ENCODE measurements at regions not wholly inside any gene's neighbourhood (a gene's known extent, or its start where the extent isn't known, plus 50 kb on each side); places are given as distances from the start of the nearest gene placed in this dataset.

DNA sequence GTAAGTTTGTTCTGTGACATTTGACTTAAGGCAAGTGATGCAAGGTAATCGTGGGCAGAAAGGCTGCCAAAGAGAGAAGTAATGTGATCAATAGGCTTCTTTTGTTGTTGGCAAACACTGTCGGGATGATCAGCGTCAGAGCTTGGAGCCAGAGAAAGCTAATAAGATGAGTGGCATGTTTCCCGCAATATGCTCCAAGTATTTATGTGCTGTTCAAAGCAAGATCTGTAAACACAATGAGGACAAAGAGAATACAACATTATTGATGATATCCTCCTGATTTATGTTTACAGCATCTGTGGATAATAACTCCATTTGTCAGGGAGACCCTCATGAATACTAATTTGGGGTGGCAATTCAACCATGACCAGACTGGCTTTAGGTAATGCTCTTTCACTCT, 603.3 kb downstream of the TDRD15 start:
- DNase-seq (ENCODE audit: low spot score) = no peak
- H3K79me1 ChIP-seq (ENCODE audit: low read depth, low read length) = no peaks in the 10 kb centered on the region
- WGBS, 2 donors (ENCODE audit: extremely low coverage in 2 of 2, insufficient read length in 2 of 2, insufficient replicate concordance in 1 of 2) = no CpG with 5 or more reads among the region's 4 CpGs

DNA sequence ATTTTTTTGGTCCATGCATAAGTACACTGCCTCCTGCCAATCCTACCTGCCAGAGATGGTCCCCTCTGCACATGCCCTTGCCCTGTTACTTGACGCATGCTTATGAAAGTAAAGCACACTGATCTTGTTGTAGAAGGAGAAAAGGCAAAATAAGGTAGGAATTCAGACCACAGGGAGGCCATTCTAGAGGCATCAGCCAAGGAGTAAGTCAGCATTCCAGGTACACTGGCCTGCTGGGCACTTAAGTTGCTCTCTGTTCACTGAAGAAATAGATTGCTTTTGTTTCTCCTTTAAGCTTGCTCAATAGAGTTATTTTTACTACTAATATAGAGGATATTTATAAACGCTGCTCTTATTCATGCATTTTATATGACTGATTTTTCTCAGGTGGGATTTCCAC, 604.4 kb downstream of the TDRD15 start:
- no peak overlapping the region for H4K8ac ChIP-seq (ENCODE audit: low read depth, low read length)
- no peak overlapping the region for H2AK5ac ChIP-seq (ENCODE audit: low read depth, low read length)
- no peak overlapping the region for H2AFZ ChIP-seq (ENCODE audit: low read length)
- no peak overlapping the region for H3K27ac ChIP-seq (replicated peaks; ENCODE audit: low read length)
- WGBS, 2 donors (ENCODE audit: extremely low coverage in 2 of 2, insufficient read length in 2 of 2, insufficient replicate concordance in 1 of 2) = no CpG with 5 or more reads among the region's 2 CpGs
- H2BK5ac ChIP-seq (ENCODE audit: low read length) = no peak overlapping the region
- H3K4me3 ChIP-seq (ENCODE audit: low read length in 2 of 2) = no peak overlapping the region
- H3K79me1 ChIP-seq (ENCODE audit: low read depth, low read length) = no peaks in the 10 kb centered on the region
- H4K91ac ChIP-seq (ENCODE audit: low read depth, low read length, poor library complexity) = no peak overlapping the region
- H3K4me1 ChIP-seq (ENCODE audit: control insufficient read depth in 2 of 2, insufficient read depth in 1 of 2, low read depth in 1 of 2, low read length in 2 of 2) = peaks cover 0 to 1% of the 10 kb centered on the region in 2 donors
- H3K9ac ChIP-seq (ENCODE audit: low read depth, low read length, poor library complexity) = no peak overlapping the region
- H3K4ac ChIP-seq (ENCODE audit: low read length) = no peak overlapping the region
- peaks cover 0 to 2% (median 0%) of the 10 kb centered on the region in 3 experiments for H3K27me3 ChIP-seq (ENCODE audit: control insufficient read depth in 3 of 3, insufficient read depth in 3 of 3, low read depth in 1 of 3, low read length in 3 of 3)
- H2BK12ac ChIP-seq (ENCODE audit: low read length) = no peak overlapping the region
- no peaks in the 10 kb centered on the region for H3K9me3 ChIP-seq (replicated peaks in 1 of 2; ENCODE audit: control insufficient read depth in 2 of 2, insufficient read depth in 1 of 2, low read depth in 1 of 2, low read length in 2 of 2)
- no peak for DNase-seq (ENCODE audit: low spot score)
- H3K14ac ChIP-seq (ENCODE audit: low read length) = no peak overlapping the region
- no peak overlapping the region for H3K18ac ChIP-seq (ENCODE audit: low read length)
- H2BK15ac ChIP-seq (ENCODE audit: low read length) = no peak overlapping the region
- H2BK120ac ChIP-seq (ENCODE audit: low read depth, low read length) = no peak overlapping the region
- H3K36me3 ChIP-seq (replicated peaks in 1 of 2; ENCODE audit: control insufficient read depth in 2 of 2, insufficient read depth in 2 of 2, low read length in 2 of 2) = no peaks in the 10 kb centered on the region
- H3K4me2 ChIP-seq (ENCODE audit: insufficient read depth, low read length, poor library complexity, severe bottlenecking) = no peak overlapping the region
- H3K23ac ChIP-seq (ENCODE audit: low read depth, low read length, poor library complexity) = no peak overlapping the region

More for the DNA sequence above, 603.3 kb downstream of the TDRD15 start:
- Histone ChIP-seq H3K4ac (ENCODE audit: low read length) (no peak overlapping the region), H2BK15ac (ENCODE audit: low read length) (no peak overlapping the region), H3K27ac (replicated peaks; ENCODE audit: low read length) (no peak overlapping the region), H2BK5ac (ENCODE audit: low read length) (no peak overlapping the region), H3K23ac (ENCODE audit: low read depth, low read length, poor library complexity) (no peak overlapping the region), H3K9ac (ENCODE audit: low read depth, low read length, poor library complexity) (no peak overlapping the region), H3K4me1 (ENCODE audit: control insufficient read depth in 2 of 2, insufficient read depth in 1 of 2, low read depth in 1 of 2, low read length in 2 of 2) (peaks cover 0 to 1% of the 10 kb centered on the region in 2 donors), H3K27me3 (ENCODE audit: control insufficient read depth in 3 of 3, insufficient read depth in 3 of 3, low read depth in 1 of 3, low read length in 3 of 3) (peaks cover 0 to 2% (median 0%) of the 10 kb centered on the region in 3 experiments), H3K4me2 (ENCODE audit: insufficient read depth, low read length, poor library complexity, severe bottlenecking) (no peak overlapping the region), H2AK5ac (ENCODE audit: low read depth, low read length) (no peak overlapping the region), H2BK120ac (ENCODE audit: low read depth, low read length) (no peak overlapping the region), H3K36me3 (replicated peaks in 1 of 2; ENCODE audit: control insufficient read depth in 2 of 2, insufficient read depth in 2 of 2, low read length in 2 of 2) (no peaks in the 10 kb centered on the region), H3K9me3 (replicated peaks in 1 of 2; ENCODE audit: control insufficient read depth in 2 of 2, insufficient read depth in 1 of 2, low read depth in 1 of 2, low read length in 2 of 2) (no peaks in the 10 kb centered on the region), H2BK12ac (ENCODE audit: low read length) (no peak overlapping the region), H4K91ac (ENCODE audit: low read depth, low read length, poor library complexity) (no peak overlapping the region), H3K18ac (ENCODE audit: low read length) (no peak overlapping the region), H3K14ac (ENCODE audit: low read length) (no peak overlapping the region), H3K4me3 (ENCODE audit: low read length in 2 of 2) (no peak overlapping the region), H4K8ac (ENCODE audit: low read depth, low read length) (no peak overlapping the region), H2AFZ (ENCODE audit: low read length) (no peak overlapping the region)

DNA sequence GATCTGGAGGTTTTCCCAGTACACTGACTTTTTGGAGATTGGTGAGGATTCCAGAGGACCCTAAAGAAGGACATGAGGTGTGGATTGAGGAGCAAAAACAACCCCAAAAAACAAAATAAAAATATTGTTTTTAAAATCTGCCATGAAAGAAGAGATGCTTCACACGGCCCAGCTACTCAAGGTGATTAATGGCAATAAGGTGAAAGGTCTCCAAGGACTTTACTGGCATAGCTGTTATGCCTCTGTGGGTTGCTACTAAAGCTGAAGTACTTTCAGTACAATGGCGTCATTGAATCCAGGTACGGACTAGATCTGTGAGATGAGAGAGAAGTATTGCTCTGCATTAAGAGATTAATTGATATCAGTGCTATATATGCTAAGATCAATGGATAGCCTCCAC, 606.4 kb downstream of the TDRD15 start:
- no CpG with 5 or more reads among the region's 3 CpGs for WGBS, 2 donors (ENCODE audit: extremely low coverage in 2 of 2, insufficient read length in 2 of 2, insufficient replicate concordance in 1 of 2)
- no peak for DNase-seq (ENCODE audit: low spot score)
- Histone ChIP-seq H4K8ac (ENCODE audit: low read depth, low read length) (no peak overlapping the region), H3K4me3 (ENCODE audit: low read length in 2 of 2) (no peak overlapping the region), H3K9me3 (replicated peaks in 1 of 2; ENCODE audit: control insufficient read depth in 2 of 2, insufficient read depth in 1 of 2, low read depth in 1 of 2, low read length in 2 of 2) (no peaks in the 10 kb centered on the region), H2BK5ac (ENCODE audit: low read length) (no peak overlapping the region), H3K27me3 (ENCODE audit: control insufficient read depth in 3 of 3, insufficient read depth in 3 of 3, low read depth in 1 of 3, low read length in 3 of 3) (peaks cover 0 to 2% (median 0%) of the 10 kb centered on the region in 3 experiments), H2BK12ac (ENCODE audit: low read length) (no peak overlapping the region), H3K79me1 (ENCODE audit: low read depth, low read length) (no peaks in the 10 kb centered on the region), H3K4me1 (ENCODE audit: control insufficient read depth in 2 of 2, insufficient read depth in 1 of 2, low read depth in 1 of 2, low read length in 2 of 2) (peaks cover 0 to 1% of the 10 kb centered on the region in 2 donors), H2BK120ac (ENCODE audit: low read depth, low read length) (no peak overlapping the region), H3K14ac (ENCODE audit: low read length) (no peak overlapping the region), H3K4me2 (ENCODE audit: insufficient read depth, low read length, poor library complexity, severe bottlenecking) (no peak overlapping the region), H3K23ac (ENCODE audit: low read depth, low read length, poor library complexity) (no peak overlapping the region), H3K27ac (replicated peaks; ENCODE audit: low read length) (no peak overlapping the region), H4K91ac (ENCODE audit: low read depth, low read length, poor library complexity) (no peak overlapping the region), H3K9ac (ENCODE audit: low read depth, low read length, poor library complexity) (no peak overlapping the region), H2AFZ (ENCODE audit: low read length) (no peak overlapping the region), H3K36me3 (replicated peaks in 1 of 2; ENCODE audit: control insufficient read depth in 2 of 2, insufficient read depth in 2 of 2, low read length in 2 of 2) (no peaks in the 10 kb centered on the region), H2AK5ac (ENCODE audit: low read depth, low read length) (no peak overlapping the region), H3K18ac (ENCODE audit: low read length) (no peak overlapping the region), H3K4ac (ENCODE audit: low read length) (no peak overlapping the region), H2BK15ac (ENCODE audit: low read length) (no peak overlapping the region)

- Histone ChIP-seq H3K23ac (ENCODE audit: low read depth, low read length, poor library complexity) (no peak overlapping the region), H3K9ac (ENCODE audit: low read depth, low read length, poor library complexity) (no peak overlapping the region), H2AFZ (ENCODE audit: low read length) (no peak overlapping the region), H4K8ac (ENCODE audit: low read depth, low read length) (no peak overlapping the region), H3K9me3 (replicated peaks in 1 of 2; ENCODE audit: control insufficient read depth in 2 of 2, insufficient read depth in 1 of 2, low read depth in 1 of 2, low read length in 2 of 2) (no peaks in the 10 kb centered on the region), H3K18ac (ENCODE audit: low read length) (no peak overlapping the region), H3K4me3 (ENCODE audit: low read length in 2 of 2) (no peak overlapping the region), H3K4me1 (ENCODE audit: control insufficient read depth in 2 of 2, insufficient read depth in 1 of 2, low read depth in 1 of 2, low read length in 2 of 2) (no peaks in the 10 kb centered on the region), H3K27ac (replicated peaks; ENCODE audit: low read length) (no peak overlapping the region), H3K4ac (ENCODE audit: low read length) (no peak overlapping the region), H3K79me1 (ENCODE audit: low read depth, low read length) (no peaks in the 10 kb centered on the region), H2BK15ac (ENCODE audit: low read length) (no peak overlapping the region), H2BK5ac (ENCODE audit: low read length) (no peak overlapping the region), H3K27me3 (ENCODE audit: control insufficient read depth in 3 of 3, insufficient read depth in 3 of 3, low read depth in 1 of 3, low read length in 3 of 3) (no peaks in the 10 kb centered on the region), H2AK5ac (ENCODE audit: low read depth, low read length) (no peak overlapping the region), H4K91ac (ENCODE audit: low read depth, low read length, poor library complexity) (no peak overlapping the region), H2BK12ac (ENCODE audit: low read length) (no peak overlapping the region), H3K14ac (ENCODE audit: low read length) (no peak overlapping the region), H3K36me3 (replicated peaks in 1 of 2; ENCODE audit: control insufficient read depth in 2 of 2, insufficient read depth in 2 of 2, low read length in 2 of 2) (no peaks in the 10 kb centered on the region), H3K4me2 (ENCODE audit: insufficient read depth, low read length, poor library complexity, severe bottlenecking) (no peak overlapping the region), H2BK120ac (ENCODE audit: low read depth, low read length) (no peak overlapping the region)
- WGBS, 2 donors (ENCODE audit: extremely low coverage in 2 of 2, insufficient read length in 2 of 2, insufficient replicate concordance in 1 of 2) = no CpG with 5 or more reads among the region's 2 CpGs
- DNase-seq (ENCODE audit: low spot score) = no peak
Measured at GRCh38 chr2:21740484-21740883, 616.7 kb downstream of the TDRD15 start.
